WERI-Rb-1 (cell line): ENCODE measurements at regions not wholly inside any gene's neighbourhood (a gene's known extent, or its start where the extent isn't known, plus 50 kb on each side); places are given as distances from the start of the nearest gene placed in this dataset.

ENCODE experiments used
- DNase-seq: peaks from one replicate; pipeline ENCODE4 v3.0.0-alpha.2; 2020
- H3K27ac ChIP-seq: fragments of 250-450 bp; sonication (Bioruptor Pico); 2 replicates; pipeline ENCODE4 v1.5.1; 2020; ENCODE audit warnings: mild to moderate bottlenecking, moderate library complexity
- H3K27me3 ChIP-seq: fragments of 250-450 bp; sonication (Bioruptor Pico); 2 replicates; pipeline ENCODE4 v1.5.1; 2021; ENCODE audit warnings: mild to moderate bottlenecking, low read depth, moderate library complexity; ENCODE audit not compliant: insufficient read depth, severe bottlenecking
- H3K36me3 ChIP-seq: fragments of 250-450 bp; sonication (Bioruptor Pico); 2 replicates; pipeline ENCODE4 v1.5.1; 2020; ENCODE audit warnings: mild to moderate bottlenecking, moderate library complexity
- H3K4me3 ChIP-seq: 2 replicates; pipeline ENCODE4 v1.5.1; 2011; ENCODE audit warnings: low read depth, mild to moderate bottlenecking, control low read depth, low read length
- H3K9me3 ChIP-seq: fragments of 250-450 bp; sonication (Bioruptor Pico); 2 replicates; pipeline ENCODE4 v1.5.1; 2021; ENCODE audit warnings: mild to moderate bottlenecking, moderate library complexity; ENCODE audit not compliant: severe bottlenecking
- CTCF ChIP-seq: IDR thresholded peaks from 2 replicates; pipeline ENCODE4 v1.5.1; 2011; ENCODE audit warnings: low read depth, mild to moderate bottlenecking, control low read depth, inconsistent platforms, low read length

GRCh38 chr5:3786891-3787430 is 191.3 kb downstream of the IRX1 start:
- Histone ChIP-seq H3K4me3 (no peak overlapping the region), H3K27ac (no peak overlapping the region), H3K27me3 (peaks cover 23% of the 10 kb centered on the region), H3K9me3 (peaks cover 3% of the 10 kb centered on the region), H3K36me3 (no peaks in the 10 kb centered on the region)
- TF ChIP-seq CTCF: no peak
- DNase-seq: no peak

- no peak for TF ChIP-seq CTCF
- no peaks in the 10 kb centered on the region for H3K36me3 ChIP-seq
- DNase-seq: no peak
- H3K9me3 ChIP-seq: peaks cover 3% of the 10 kb centered on the region
- H3K27me3 ChIP-seq: peaks cover 17% of the 10 kb centered on the region
- H3K4me3 ChIP-seq: no peak overlapping the region
- no peak overlapping the region for H3K27ac ChIP-seq
Measured at GRCh38 chr5:3787604-3788003, 192.0 kb downstream of the IRX1 start.

GRCh38 chr5:3789519-3790193 is 194.0 kb downstream of the IRX1 start:
- no peak for DNase-seq
- no peak overlapping the region for H3K27ac ChIP-seq
- peaks cover 9% of the 10 kb centered on the region for H3K9me3 ChIP-seq
- no peaks in the 10 kb centered on the region for H3K27me3 ChIP-seq
- no peak for TF ChIP-seq CTCF
- no peaks in the 10 kb centered on the region for H3K36me3 ChIP-seq
- H3K4me3 ChIP-seq: no peak overlapping the region

GRCh38 chr5:3793162-3793561 is 197.5 kb downstream of the IRX1 start:
- H3K4me3 ChIP-seq: no peak overlapping the region
- no peak for TF ChIP-seq CTCF
- DNase-seq: no peak
- H3K27ac ChIP-seq: no peak overlapping the region
- no peaks in the 10 kb centered on the region for H3K36me3 ChIP-seq
- no peaks in the 10 kb centered on the region for H3K27me3 ChIP-seq
- H3K9me3 ChIP-seq: peaks cover 9% of the 10 kb centered on the region

GRCh38 chr5:3794611-3795010 is 199.0 kb downstream of the IRX1 start:
- Histone ChIP-seq H3K27ac (no peak overlapping the region), H3K36me3 (no peaks in the 10 kb centered on the region), H3K4me3 (no peak overlapping the region), H3K9me3 (peaks cover 9% of the 10 kb centered on the region), H3K27me3 (no peaks in the 10 kb centered on the region)
- no peak for TF ChIP-seq CTCF
- DNase-seq: no peak

- TF ChIP-seq CTCF: no peak
- H3K36me3 ChIP-seq: no peaks in the 10 kb centered on the region
- no peak for DNase-seq
- H3K27me3 ChIP-seq: no peaks in the 10 kb centered on the region
- H3K4me3 ChIP-seq: no peak overlapping the region
- peaks cover 8% of the 10 kb centered on the region for H3K9me3 ChIP-seq
- H3K27ac ChIP-seq: no peak overlapping the region
Measured at GRCh38 chr5:3796736-3797135, 201.1 kb downstream of the IRX1 start.
